Coronary artery (tissue), 2 donors: ENCODE measurements at regions not wholly inside any gene's neighbourhood (a gene's known extent, or its start where the extent isn't known, plus 50 kb on each side); places are given as distances from the start of the nearest gene placed in this dataset.

Experiments
- DNase-seq: peaks from one replicate; pipeline ENCODE4 v3.0.0-alpha.2; 2017; ENCODE audit warnings: low spot score
- H3K27ac ChIP-seq, 2 donors: fragments of 200-600 bp; sonication (generic); one replicate each; pipeline ENCODE4 v1.5.1; 2016 to 2019
- H3K4me3 ChIP-seq: fragments of 200-600 bp; sonication (generic); 2 replicates; pipeline ENCODE4 v1.5.1; 2016; ENCODE audit warnings: mild to moderate bottlenecking, moderate library complexity
- CTCF ChIP-seq: fragments of 200-600 bp; sonication (generic); IDR thresholded peaks from one replicate; pipeline ENCODE4 v1.5.1; 2019; ENCODE audit warnings: antibody characterized with exemption

DNA sequence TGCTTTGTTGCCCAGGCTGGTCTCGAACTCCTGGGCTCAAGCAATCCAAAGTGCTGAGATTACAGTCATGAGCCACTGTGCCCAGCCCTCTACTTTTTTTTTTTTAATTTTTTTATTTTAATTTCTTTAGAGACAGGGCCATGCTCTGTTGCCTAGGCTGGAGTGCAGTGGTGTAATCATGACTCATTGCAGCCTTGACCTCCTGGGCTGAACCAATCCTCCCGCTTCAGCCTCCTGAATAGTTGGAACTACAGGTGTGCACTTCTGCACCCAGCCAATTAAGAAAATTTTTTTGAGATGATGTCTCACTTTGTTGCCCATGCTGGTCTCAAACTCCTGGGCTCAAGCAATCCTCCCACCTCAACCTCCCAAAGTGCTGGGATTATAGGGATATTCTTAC lies 528.6 kb downstream of the GATA3 start:
- no peak overlapping the region for H3K4me3 ChIP-seq
- TF ChIP-seq CTCF = no peak
- DNase-seq = no peak
- no peak overlapping the region for H3K27ac ChIP-seq

DNA sequence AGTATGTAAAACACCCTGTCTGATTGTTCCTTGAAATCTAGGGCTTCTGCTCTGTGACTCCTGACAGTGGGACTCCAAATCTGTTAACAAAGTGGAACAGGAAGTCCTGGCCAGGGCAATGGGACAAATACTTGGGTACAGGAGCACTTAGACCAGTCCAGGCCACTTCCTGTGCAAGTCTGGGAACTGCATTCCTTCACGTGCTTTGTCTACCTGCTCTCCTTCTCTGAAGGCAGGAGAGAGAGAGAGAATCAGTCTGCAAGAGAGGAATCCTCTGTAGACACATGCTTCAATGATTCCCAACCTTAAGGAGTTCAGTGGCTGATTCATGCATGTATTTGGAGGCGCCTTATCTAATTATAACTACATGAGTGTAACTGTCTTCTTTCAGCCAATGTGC lies 530.2 kb downstream of the GATA3 start:
- Histone ChIP-seq H3K4me3 (no peak overlapping the region), H3K27ac (no peak overlapping the region)
- no peak for TF ChIP-seq CTCF
- no peak for DNase-seq

- DNase-seq = no peak
- TF ChIP-seq CTCF = no peak
Measured at GRCh38 chr10:8586504-8586903, 532.0 kb downstream of the GATA3 start.

DNA sequence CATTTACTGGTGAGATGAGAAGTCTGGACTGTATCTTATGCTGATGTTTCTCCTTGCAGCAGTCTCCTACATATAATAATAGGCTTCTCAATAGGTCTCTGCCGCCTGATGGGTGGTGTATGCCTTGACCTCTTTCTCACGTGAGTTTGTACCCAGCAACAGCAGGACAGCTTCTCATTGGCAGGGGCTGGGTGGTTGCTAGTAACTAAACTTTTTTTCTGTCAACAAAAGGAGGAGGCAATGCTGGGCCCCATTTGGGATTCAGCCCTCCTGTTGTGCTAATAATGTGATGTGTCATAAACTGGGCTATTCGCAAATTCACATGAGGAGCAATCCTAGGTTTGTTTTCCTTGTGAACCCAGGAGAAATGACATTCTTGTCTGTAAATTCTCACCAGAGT lies 533.6 kb downstream of the GATA3 start:
- H3K4me3 ChIP-seq = no peak overlapping the region
- no peak for TF ChIP-seq CTCF
- no peak for DNase-seq
- no peak overlapping the region for H3K27ac ChIP-seq

More at GRCh38 chr10:8586504-8586903, 532.0 kb downstream of the GATA3 start:
- Histone ChIP-seq H3K27ac (no peak overlapping the region), H3K4me3 (no peak overlapping the region)

GRCh38 chr10:8590518-8590917 lies 536.0 kb downstream of the GATA3 start:
- TF ChIP-seq CTCF = no peak
- Histone ChIP-seq H3K4me3 (no peak overlapping the region), H3K27ac (no peak overlapping the region)
- no peak for DNase-seq

DNA sequence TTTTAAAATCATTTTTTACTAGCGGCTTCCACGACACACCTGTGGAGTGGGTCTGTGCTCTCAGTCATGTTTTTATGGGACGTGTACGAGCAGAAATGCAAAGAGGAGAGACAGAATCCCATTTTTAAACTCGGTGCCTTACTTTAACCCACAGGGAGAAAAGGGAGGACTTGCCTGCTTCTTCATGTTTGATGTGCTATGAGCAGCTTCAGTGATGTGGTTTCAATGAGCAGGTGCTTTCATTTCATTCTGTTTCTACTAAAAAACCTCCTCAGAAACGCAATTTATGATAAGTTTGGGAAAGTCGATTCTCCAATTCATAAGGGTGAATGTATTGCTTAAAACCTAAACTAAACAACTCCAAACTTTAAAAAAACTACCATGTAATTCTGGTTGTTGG lies 537.2 kb downstream of the GATA3 start:
- DNase-seq = no peak
- TF ChIP-seq CTCF = no peak
- Histone ChIP-seq H3K4me3 (no peak overlapping the region), H3K27ac (no peak overlapping the region)

- Histone ChIP-seq H3K27ac (no peak overlapping the region), H3K4me3 (no peak overlapping the region)
- no peak for DNase-seq
- no peak for TF ChIP-seq CTCF
Measured at GRCh38 chr10:8594176-8594575, 539.7 kb downstream of the GATA3 start.
